GM18502 (cell line): ENCODE measurements at regions not wholly inside any gene's neighbourhood (a gene's known extent, or its start where the extent isn't known, plus 50 kb on each side); places are given as distances from the start of the nearest gene placed in this dataset.

Experiments
- ATAC-seq: cut with Tn5 transposase; IDR thresholded peaks from one replicate; pipeline ENCODE4 v1.9.1; 2021; ENCODE audit warnings: mild to moderate bottlenecking; ENCODE audit not compliant: unreplicated experiment, poor library complexity

DNA sequence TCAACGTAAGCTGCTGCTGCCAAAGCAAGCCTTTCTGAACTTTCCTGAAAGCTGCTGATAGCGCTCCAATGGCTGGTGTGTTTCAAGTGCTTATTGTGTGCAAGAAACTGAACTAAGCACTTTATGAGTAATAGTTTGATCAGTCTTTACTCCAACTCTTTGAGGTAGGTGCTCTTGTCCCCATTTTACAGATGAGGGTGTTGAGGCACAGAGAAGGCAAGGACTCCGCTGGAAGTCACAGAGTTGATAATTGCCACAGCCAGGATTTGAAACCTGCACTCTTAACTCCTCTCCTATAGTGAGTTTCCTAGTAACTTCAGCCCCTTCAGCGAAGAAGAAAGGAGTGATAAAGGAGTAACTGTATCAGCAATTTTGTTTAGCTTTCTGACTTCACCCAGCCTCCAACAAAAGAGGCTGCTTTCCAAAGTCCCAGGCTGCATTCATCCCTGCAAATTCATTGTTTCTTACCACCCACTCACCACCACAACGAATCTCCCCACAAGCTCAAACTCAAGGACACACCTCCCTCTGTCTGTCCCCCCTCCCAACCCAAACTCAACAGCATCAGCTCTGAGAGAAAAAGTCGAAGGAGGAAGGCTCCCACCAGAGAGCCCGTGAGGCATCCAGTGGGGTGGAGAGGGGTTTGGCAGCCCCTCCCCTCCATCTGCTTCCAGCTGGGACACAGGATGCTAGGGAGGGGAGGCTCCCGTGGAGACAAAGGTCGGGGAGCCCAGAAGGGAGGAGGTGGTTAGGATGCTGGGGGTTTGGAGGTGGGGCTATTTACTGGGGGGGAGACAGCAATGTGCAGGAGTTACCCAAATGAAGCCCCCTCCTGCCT, 139.6 kb downstream of the NAV1 start:
- ATAC-seq: no peak

DNA sequence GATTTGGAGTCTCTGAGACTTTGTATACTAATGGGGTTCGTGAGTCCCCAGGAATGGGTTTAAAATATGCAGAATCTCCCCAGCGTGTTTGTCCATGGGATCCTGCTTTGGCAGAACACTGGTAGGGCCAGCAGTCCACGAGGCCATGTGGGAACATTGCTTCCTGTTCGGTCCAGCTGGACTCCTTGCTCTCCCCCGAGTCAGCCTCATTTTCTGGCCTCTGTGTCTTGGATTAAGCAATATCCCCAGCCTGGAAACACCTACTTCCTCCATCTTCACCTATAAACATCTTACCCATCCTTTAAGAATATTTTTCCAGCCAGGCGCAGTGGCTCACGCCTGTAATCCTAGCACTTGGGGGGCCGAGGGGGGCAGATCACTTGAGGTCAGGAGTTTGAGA, 142.4 kb downstream of the NAV1 start:
- no peak for ATAC-seq

DNA sequence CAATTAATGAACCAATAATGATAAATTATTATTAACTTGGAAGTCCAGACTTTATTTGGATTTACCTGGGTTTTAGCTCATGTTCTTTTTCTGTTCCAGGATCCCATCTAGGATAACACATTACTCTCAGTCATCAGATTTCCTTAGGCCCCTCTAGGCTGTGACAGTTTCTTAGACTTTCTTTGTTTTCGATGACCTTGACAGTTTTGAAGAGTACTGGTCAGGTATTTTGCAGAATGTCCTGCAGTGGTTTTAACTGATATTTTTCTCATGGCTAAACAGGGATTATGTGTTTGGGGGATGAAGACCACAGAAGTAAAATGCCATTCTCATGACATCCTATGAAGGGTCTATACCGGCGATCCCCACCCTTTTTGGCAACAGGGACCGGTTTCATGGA, 144.0 kb downstream of the NAV1 start:
- no peak for ATAC-seq

DNA sequence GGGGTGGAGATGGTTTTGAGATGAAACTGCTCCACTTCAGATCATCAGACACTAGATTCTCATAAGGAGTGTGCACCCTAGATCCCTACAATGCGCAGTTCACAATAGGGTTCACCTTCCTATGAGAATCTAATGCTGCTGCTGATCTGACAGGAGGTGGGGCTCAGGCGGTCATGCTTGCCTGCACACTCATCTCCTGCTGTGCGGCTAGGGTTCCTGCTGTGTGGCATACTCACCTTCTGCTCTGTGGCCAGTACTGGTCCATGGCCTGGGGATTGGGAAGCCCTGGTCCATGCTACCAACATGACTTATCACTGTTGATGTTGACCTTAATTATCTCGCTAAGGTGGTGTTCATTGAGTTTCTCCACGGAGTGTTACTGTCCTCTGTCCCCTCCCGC, 144.5 kb downstream of the NAV1 start:
- no peak for ATAC-seq

DNA sequence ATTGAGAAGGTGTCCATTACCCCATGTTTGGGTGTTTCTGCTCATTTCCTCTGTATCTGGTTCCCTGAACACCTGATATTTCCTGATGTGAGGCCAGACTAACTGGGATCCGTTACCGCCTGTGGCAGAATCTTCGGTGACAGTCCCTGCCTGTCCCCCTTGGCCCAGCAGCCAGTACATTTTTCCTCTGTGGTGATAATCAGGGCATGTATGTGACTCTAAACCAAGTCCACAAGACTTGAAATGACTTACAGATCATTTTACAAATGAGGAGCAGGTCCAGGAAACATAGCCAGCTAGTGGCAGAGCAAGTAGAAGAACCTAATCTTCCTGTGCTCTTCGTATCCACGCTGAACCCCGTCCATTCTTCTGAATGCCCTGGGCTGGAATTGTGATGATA, 143.5 kb upstream of the IPO9 start:
- no peak for ATAC-seq

DNA sequence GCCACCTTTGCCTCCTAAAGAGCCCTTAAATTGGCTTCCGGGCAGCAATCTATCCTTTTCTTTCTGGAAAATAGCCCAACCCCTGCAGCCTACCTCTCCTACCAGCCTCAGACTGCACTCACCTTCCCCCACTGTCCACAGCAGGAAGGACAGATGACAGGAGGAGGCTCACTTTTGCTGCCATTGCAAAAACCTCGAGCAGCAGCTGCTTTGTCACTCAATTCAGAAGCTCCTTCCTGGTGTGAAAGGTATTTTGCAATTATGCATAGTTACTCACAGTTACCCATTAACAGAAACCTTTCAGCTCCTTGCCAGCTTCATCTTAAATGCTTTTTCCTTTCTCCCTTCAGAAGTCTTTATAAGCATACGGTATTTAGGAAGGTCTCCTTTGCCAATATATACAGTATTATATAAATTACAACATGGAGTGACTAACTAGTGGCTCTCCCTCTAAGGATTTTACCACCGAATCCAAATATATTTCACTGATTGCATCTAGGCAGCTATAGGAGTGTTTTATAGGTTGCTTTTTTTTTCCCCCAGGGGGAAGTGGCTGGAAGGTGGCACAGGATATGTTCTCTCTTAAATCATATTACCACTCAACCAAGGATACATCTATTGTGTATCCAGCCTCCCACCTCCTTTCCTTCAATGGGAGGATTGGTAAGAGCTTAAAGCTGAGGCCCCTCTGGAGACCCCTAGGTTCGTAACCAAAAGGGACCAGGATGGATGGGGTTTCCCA, 142.1 kb upstream of the IPO9 start:
- ATAC-seq: no peak

DNA sequence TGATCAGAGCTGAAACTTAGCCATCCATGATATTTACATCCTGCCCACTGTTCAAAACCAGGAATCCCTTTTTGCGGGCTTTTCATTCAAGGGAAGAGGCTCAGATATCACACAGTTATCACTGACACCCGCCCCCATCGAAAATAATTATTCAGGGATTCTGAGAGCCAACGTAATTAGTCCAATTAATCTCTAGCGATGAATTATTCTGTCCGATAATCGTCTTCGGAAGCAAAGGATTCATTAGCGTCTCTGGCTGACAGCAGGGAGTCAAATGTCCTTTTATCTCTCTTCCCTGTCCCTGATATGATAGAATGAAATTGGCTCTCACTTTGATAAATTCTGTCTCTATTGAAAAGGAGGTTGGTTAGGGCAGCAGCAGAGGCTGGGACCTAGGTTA, 140.4 kb upstream of the IPO9 start:
- no peak for ATAC-seq

DNA sequence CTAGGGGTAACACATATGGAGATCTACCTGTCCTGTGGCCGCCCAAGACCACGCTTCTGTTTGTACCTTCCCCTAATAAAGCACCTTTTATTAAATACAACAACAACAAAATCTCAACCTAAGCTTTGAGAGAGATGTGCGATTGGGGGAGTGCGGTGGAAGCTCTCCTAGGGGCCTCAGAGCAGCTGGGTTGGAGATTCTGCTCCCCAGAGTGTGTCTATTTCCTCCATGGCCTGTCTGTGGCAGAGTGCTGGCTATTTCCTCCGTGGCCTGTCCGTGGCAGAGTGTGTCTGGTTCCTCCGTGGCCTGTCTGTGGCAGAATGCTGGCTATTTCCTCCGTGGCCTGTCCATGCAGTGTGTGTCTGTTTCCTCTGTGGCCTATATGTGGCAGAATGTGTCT, 139.3 kb upstream of the IPO9 start:
- no peak for ATAC-seq

DNA sequence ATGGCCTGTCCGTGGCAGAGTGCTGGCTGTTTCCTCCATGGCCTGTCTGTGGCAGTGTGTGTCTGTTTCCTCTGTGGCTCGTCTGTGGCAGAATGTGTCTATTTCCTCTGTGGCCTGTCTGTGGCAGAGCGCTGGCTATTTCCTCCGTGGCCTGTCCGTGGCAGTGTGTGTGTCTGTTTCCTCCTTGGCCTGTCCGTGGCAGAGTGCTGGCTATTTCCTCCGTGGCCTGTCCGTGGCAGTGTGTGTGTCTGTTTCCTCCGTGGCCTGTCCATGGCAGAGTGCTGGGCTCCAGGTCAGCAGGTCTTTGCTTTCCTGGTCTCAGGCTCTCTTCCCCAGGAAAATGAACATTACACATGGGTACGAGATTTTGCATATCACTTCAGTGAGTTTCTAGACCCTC, 138.4 kb upstream of the IPO9 start:
- ATAC-seq: no peak

DNA sequence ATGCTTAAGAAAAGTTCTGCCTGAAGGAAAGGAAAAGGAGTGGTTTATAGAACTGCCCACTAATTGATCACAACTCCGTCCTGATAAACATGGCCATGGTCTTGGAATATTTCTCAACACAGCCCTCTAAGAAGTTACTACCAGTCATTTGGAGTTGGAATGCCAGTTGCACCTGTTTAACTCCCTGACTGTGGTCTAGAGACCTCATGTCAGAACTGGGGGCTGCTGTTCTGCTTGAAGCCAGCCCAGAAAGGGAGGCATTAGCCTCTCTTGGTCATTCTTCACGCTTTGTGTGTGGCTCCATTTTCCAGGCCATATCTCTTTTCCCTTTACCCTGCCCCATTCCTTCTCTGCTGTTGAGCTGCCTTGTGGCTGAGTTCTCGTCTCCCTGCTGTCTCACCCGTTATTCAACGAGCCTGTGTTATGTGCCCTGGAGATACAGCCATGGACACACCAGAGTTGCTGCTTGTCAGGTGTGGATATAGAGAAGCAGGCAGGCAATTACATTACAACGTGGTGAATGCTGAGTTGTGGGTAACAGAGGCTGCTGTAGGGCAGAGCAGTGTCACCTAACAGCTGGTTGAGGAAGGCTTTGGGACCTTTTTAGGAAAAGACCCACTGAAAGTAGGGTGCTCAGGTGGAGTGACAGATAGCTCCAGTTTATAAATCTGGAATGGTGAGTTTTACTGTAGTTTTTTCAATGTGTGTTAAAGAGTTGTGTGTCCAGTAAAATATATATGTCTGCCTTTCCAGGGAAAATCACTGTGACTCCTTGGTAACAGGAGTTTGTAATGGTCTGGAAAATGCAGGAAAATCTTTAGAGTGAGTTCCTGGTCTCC, 137.0 kb upstream of the IPO9 start:
- ATAC-seq: no peak

DNA sequence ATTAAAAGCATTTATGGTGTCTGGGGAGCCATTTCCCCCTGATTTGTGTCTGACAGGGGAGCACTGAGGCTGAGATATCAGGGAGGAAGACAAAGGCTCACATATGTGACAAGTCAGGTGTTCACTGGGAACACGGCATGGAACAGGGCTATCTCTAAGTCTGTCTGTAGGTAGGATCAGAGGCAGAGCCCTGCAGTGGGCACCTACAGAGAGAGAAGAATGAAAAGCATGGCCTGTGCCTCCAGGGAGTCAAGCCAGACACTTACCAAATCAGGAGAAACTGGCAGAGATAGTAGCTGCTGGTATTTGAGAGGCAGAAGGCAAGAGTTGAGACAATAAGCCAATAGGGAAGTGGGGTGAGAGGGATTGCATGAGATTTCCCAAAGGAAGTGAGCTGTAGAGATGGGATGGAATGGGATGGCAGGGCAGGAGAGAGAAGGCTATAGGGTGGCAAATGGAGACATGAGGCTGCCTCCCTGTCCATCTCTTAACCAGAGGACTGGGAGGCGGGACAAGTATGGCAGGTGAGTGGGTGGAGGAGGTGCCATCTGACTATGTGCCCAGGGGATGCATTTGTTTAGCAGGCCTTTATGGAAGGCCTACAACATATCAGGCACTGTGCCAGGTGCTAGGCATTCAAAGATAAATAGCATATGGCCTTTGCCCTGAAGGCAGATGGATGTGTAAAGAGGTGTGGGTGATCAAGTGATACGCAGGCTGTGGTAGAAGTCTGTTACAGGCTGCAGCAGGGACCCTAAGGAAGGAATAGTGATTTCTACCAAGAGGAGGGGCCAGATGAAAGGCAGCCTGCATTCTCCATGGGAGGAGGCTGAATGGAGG, 136.2 kb upstream of the IPO9 start:
- ATAC-seq: no peak

DNA sequence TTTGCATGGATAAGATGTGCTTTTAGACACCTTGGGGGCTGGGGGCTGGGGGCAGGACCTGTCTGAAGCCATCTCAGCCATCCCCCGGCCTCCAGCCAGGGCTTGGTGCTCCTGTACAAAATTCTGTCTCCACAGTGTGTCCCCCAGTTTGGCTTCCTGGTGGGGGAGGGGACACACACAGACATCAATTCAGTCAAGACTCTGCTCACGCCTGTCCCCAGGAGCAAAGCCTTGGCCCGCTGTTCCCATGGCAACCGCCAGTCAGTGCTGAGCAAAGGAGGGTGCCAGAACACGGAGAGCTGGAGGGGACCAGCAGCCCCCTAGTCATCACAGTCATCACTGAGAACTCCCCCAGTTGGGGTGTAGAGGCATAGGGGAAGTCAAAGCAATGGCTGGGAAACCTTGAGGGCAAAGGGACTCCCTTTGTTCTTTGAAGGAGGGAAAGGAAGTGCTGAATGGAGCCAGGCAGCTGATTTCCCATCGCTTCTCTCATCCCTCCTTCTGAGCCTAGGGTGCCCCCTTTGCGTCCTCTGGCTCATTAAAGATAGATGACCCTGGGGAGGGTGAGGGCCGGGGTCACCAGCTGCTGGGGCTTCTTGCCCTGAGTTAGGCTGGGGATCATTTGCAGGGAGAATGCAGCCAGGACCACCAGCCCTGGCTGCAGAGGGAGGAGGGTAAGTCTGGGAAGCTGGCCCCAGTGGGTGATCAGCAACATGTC, 134.9 kb upstream of the IPO9 start:
- ATAC-seq: no peak

DNA sequence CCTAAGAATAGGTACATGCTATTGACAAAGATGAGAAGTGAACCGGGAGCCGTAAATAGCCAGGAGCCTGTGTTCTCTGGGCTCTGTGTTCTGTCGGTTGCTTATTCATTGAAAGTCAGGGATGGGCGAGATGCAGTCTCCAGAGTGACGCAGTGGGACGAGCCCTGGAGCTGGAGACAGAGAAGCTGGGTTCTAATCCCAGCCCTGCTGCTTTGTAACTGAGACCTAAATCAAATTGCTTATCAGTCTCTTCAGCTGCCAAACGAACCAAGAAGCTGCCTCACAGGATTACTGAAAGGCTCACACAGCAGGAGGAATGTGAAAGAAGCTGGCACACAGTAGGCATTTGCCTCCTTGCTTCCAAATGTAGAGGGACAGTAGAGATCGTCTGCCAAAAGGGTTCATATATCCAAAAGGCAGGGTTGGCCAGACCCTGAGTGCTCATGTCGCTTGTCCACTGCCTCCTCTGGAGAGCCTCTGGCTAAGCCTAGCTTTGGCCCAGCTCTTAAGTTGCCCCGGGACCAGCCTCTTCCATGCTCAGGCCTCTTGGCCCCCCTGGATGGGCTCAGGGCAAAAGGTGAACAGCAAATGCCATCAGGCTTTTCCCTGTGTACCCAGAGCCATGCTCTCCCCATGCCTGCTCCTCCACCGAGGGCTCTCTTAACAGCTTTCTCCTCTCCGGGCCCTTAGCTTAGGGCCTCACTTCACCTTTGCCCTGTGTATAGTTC, 134.2 kb upstream of the IPO9 start:
- no peak for ATAC-seq

DNA sequence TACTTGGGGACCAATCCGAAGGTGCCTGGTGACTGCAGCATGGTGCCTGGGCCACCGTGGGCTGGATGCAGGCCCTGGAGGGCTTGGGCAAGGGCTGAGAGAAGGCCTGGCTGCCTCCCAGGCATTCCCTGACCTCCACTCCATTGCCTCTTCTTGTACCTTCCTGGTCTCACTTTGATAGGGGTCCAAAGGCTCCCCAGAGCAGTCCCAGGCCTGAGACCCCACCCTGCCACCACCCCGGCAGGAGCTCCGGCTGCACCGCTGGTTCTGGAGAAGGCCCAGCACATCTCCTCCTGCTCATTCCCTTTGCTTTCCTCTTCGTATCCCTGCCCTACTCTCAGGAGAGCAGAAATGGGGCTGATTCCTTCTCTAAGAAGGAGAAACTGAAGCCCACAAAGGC, 133.3 kb upstream of the IPO9 start:
- ATAC-seq: no peak

DNA sequence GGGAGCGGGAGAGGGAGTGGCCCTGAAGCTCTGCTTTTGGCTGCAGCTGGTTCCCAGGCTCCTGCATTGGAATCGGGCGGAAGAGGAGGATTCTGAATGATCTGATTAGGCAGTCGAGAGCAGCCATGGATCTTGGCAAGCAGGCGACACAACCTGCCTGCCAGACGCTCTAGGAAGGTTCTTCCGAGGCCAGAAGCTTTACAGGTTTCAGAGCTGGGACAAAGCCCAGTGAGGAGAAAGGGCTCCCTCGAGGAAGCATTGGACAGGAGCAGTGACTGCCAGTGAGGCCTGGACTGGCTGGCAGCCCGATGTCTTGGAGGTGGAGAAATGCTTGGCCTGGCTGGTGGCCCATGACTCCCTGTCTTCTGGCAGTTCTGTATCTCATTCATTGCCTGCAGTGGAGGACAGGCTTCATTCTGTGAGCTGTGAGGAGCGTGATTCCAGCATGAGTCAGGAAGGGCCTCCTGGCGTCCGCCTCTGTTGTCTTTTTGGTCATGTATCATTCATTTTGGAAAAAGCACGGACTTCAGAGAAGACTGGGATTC, 132.7 kb upstream of the IPO9 start:
- no peak for ATAC-seq

DNA sequence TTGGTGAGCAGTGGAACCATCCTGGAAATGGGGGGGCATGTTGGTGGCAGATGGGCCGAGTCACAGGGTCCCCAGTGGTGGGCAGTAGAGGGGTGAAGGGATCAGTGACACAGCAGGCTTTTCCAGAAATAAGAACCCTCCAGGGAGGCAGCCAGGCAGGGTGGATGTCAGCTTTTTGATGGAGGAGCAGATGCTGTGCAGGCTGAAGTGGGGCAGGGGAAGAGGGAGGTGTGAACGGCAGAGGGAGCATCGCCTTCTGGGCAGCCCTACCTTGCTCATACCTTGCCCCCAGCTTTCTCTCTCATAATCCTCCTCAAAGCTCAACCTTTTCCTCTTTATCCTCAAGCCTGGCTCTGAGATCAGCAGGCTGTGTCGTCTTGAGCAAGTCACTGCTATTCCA, 131.8 kb upstream of the IPO9 start:
- ATAC-seq: no peak

DNA sequence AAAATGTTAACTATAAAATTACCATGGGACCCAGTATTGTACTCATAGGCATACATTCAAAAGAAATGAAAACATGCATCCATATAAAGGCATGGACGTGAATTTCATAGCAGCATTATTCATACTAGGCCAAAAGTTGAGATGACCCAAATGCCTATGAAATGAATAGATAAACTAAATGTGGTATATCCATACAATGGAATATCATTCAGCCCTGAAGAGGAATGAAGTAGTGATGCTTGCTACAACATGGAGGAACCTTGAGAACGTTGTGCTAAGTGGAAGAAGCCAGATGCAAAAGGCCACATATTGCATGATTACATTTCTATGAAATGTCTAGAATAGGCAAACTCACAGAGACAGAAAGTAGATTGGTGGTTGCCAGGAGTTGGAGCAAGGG, 127.1 kb upstream of the IPO9 start:
- no peak for ATAC-seq

DNA sequence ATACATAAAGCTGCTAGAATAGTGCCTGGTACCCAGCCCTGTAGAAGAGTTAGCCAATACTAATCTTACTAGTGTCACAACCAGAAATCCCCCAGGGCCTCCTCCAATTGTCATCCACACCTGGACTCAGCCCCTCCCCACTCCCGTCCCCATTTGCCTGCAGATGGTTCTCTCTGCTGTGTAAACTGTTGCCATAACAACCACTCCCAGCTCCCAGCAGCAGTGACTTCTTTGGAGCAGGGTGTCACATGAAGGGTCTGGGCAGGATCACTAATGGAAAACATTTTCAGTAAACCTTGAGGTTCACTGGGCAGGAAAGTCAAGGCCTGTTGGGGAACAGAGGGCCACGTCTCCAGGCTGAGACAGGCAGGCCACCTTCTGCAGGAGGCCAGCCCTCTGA, 126.0 kb upstream of the IPO9 start:
- no peak for ATAC-seq
